Calu3 (cell line): ENCODE measurements at regions not wholly inside any gene's neighbourhood (a gene's known extent, or its start where the extent isn't known, plus 50 kb on each side); places are given as distances from the start of the nearest gene placed in this dataset.

Source experiments
- BruUV-seq: library from RNA; stranded (reverse); fragments of 400-500 nt; replicated peaks from 2 replicates; lab custom pipeline; 2021; lab: Mats Ljungman, UMichigan
- CTCF ChIA-PET: fragments of 300-600 bp; sonication (Branson Sonifier 250); formaldehyde crosslinking; loops from one replicate; lab custom pipeline; 2022; ENCODE audit warnings: antibody characterized with exemption; lab: Charles Lee
- DNase-seq: peaks from one replicate; pipeline ENCODE4 v3.0.0; 2022
- H3K27ac Mint-ChIP-seq: one replicate; pipeline ENCODE4 v1.8.0; 2022; ENCODE audit warnings: mixed read lengths; ENCODE audit not compliant: unreplicated experiment
- H3K27me3 Mint-ChIP-seq: one replicate; pipeline ENCODE4 v1.8.0; 2022; ENCODE audit warnings: mixed read lengths; ENCODE audit not compliant: unreplicated experiment
- H3K36me3 Mint-ChIP-seq: one replicate; pipeline ENCODE4 v1.8.0; 2022; ENCODE audit warnings: mild to moderate bottlenecking, moderate library complexity, mixed read lengths; ENCODE audit not compliant: insufficient read depth, unreplicated experiment
- H3K4me1 Mint-ChIP-seq: one replicate; pipeline ENCODE4 v1.8.0; 2022; ENCODE audit warnings: mild to moderate bottlenecking, low read depth, mixed read lengths; ENCODE audit not compliant: unreplicated experiment
- H3K4me3 Mint-ChIP-seq: one replicate; pipeline ENCODE4 v1.8.0; 2022; ENCODE audit warnings: mild to moderate bottlenecking, low read depth, moderate library complexity, mixed read lengths; ENCODE audit not compliant: unreplicated experiment
- H3K9me3 Mint-ChIP-seq: one replicate; pipeline ENCODE4 v1.8.0; 2022; ENCODE audit warnings: low read depth, mixed read lengths; ENCODE audit not compliant: unreplicated experiment
- intact Hi-C: fragments of 100-400 bp; cut with micrococcal nuclease; formaldehyde crosslinking; loops from one replicate; pipeline ENCODE4 v1.10.0; 2022; ENCODE audit not compliant: unreplicated experiment
- TF ChIP-seq, protein P1 (sequence below): fragments of 200-600 bp; IDR thresholded peaks from one replicate; pipeline ENCODE4 v1.8.0; 2022; ENCODE audit warnings: antibody characterized with exemption; ENCODE audit not compliant: unreplicated experiment

DNA sequence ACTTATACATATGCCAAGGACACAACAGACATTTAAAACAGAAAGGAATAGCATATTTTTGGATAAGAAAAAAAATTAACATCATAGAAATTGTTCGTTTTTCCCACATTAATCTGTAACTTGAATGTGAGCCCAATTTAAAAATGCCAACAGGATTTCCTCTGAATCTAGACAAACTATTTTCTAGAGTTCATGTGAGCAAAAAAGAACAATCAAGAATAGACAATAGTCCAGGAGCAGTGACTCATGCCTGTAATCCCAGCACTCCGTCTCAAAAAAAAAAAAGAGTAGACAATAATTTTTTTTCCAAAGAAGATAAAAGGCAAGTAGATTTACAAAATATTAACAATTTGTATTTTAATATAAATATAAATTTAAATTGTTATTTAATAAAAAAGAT lies 73.7 kb upstream of the DUSP21 start:
- intact Hi-C loops, result no loop called here
- H3K4me1 Mint-ChIP-seq, result no peaks in the 10 kb centered on the region
- H3K27me3 Mint-ChIP-seq, result no peaks in the 10 kb centered on the region
- no peak overlapping the region for H3K4me3 Mint-ChIP-seq
- no peak overlapping the region for H3K27ac Mint-ChIP-seq
- DNase-seq, result no peak
- CTCF ChIA-PET, result no interaction called here
- H3K9me3 Mint-ChIP-seq, result peaks cover 2% of the 10 kb centered on the region
- H3K36me3 Mint-ChIP-seq, result no peaks in the 10 kb centered on the region
- no TSS peak for BruUV-seq
- TF ChIP-seq, protein P1, sequence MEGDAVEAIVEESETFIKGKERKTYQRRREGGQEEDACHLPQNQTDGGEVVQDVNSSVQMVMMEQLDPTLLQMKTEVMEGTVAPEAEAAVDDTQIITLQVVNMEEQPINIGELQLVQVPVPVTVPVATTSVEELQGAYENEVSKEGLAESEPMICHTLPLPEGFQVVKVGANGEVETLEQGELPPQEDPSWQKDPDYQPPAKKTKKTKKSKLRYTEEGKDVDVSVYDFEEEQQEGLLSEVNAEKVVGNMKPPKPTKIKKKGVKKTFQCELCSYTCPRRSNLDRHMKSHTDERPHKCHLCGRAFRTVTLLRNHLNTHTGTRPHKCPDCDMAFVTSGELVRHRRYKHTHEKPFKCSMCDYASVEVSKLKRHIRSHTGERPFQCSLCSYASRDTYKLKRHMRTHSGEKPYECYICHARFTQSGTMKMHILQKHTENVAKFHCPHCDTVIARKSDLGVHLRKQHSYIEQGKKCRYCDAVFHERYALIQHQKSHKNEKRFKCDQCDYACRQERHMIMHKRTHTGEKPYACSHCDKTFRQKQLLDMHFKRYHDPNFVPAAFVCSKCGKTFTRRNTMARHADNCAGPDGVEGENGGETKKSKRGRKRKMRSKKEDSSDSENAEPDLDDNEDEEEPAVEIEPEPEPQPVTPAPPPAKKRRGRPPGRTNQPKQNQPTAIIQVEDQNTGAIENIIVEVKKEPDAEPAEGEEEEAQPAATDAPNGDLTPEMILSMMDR, result no peak

DNA sequence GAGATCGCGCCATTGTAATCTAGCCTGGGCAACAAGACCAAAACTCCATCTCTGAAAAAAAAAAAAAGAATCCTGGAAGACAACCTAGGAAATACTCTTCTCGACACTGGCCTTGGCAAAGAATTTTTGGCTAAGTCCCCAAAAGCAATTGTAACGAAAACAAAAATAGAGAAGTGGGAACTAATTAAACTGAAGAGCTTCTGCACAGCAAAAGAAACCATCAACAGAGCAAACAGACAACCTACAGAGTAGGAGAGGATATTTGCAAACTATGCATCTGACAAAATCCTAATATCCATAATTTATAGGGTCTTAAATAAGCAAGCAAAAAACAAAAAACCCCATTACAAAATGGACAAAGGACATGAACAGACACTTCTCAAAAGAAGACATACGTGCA lies 76.5 kb upstream of the DUSP21 start:
- Mint-ChIP-seq H3K4me1 (no peaks in the 10 kb centered on the region), H3K27me3 (no peaks in the 10 kb centered on the region), H3K27ac (no peak overlapping the region), H3K9me3 (peaks cover 2% of the 10 kb centered on the region), H3K4me3 (no peak overlapping the region), H3K36me3 (no peaks in the 10 kb centered on the region)
- TF ChIP-seq, protein P1, result no peak
- DNase-seq, result no peak
- intact Hi-C loops, result no loop called here
- CTCF ChIA-PET, result no interaction called here
- no TSS peak for BruUV-seq

DNA sequence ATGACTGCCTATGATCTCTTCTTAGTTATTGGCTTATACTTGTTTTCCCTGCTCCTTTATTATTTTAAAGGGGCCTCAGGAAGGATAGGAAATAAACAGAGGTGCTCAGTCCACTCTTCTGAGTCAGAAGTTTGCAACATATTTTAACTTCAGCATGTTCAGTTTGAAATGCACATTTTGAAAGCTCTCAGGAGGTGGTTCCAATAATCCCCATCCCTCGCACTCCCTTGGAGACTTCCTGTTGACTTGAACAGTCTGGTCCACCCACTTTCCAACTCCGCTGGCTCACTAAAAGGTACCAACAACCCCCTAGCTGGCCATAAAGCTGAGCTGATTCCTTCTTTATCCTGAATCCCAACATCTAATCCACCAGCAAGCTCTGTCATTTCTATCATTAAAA lies 78.3 kb upstream of the DUSP21 start:
- no peaks in the 10 kb centered on the region for H3K4me1 Mint-ChIP-seq
- no TSS peak for BruUV-seq
- peaks cover 2% of the 10 kb centered on the region for H3K9me3 Mint-ChIP-seq
- H3K27ac Mint-ChIP-seq, result no peak overlapping the region
- H3K27me3 Mint-ChIP-seq, result no peaks in the 10 kb centered on the region
- intact Hi-C loops, result no loop called here
- no peaks in the 10 kb centered on the region for H3K36me3 Mint-ChIP-seq
- TF ChIP-seq, protein P1, result no peak
- CTCF ChIA-PET, result no interaction called here
- no peak for DNase-seq
- H3K4me3 Mint-ChIP-seq, result no peak overlapping the region

DNA sequence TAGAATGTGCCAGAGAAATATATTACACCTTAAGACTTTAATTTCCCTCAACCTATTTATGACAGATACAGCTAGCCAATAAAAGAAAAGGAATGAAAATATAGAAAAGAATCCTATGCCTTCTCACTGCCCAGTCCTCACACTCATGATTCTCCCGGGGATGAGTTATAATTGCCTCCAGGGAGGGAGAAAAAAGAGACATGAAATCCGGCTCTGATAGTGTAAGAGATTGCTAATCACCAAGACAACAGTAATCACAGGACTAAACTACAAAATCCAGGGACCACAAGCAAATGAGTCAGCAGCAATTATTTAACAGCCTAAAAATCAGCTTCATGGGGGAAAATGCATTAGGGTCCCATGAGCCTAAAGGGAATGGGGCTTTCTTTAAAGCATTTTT lies 95.9 kb upstream of the DUSP21 start:
- DNase-seq, result no peak
- intact Hi-C loops, result no loop called here
- H3K9me3 Mint-ChIP-seq, result no peaks in the 10 kb centered on the region
- BruUV-seq, result no TSS peak
- no peaks in the 10 kb centered on the region for H3K27me3 Mint-ChIP-seq
- TF ChIP-seq, protein P1, result no peak
- H3K36me3 Mint-ChIP-seq, result no peaks in the 10 kb centered on the region
- H3K27ac Mint-ChIP-seq, result no peak overlapping the region
- H3K4me3 Mint-ChIP-seq, result no peak overlapping the region
- CTCF ChIA-PET, result no interaction called here
- no peaks in the 10 kb centered on the region for H3K4me1 Mint-ChIP-seq
